Liver (tissue), 8 donors: ENCODE measurements at regions not wholly inside any gene's neighbourhood (a gene's known extent, or its start where the extent isn't known, plus 50 kb on each side); places are given as distances from the start of the nearest gene placed in this dataset.

ENCODE experiments used
- DNase-seq: peaks from one replicate; pipeline ENCODE4 v3.0.0-alpha.2; 2017; ENCODE audit warnings: low spot score
- H3K27ac ChIP-seq, 2 donors: one replicate each; pipeline ENCODE4 v1.7.0; 2013; ENCODE audit warnings: inconsistent platforms in 2 of 2, low read length in 2 of 2, control low read depth in 1 of 2, low read depth in 1 of 2, mild to moderate bottlenecking in 1 of 2
- H3K27me3 ChIP-seq, 4 donors: one replicate each; pipeline versions ENCODE4 v1.6.1 to v1.7.0; 2013; ENCODE audit warnings: low read length in 3 of 4, inconsistent platforms in 1 of 4, mild to moderate bottlenecking in 1 of 4, moderate library complexity in 1 of 4; ENCODE audit not compliant: control insufficient read depth in 4 of 4, insufficient read depth in 4 of 4
- H3K36me3 ChIP-seq, 4 donors: one replicate each; pipeline versions ENCODE4 v1.6.1 to v1.7.0; 2013; ENCODE audit warnings: low read length in 3 of 4, mild to moderate bottlenecking in 3 of 4, low read depth in 1 of 4, moderate library complexity in 1 of 4; ENCODE audit not compliant: control insufficient read depth in 4 of 4, insufficient read depth in 3 of 4
- H3K4me1 ChIP-seq, 4 donors: one replicate each; pipeline versions ENCODE4 v1.6.1 to v1.7.0; 2013; ENCODE audit warnings: low read length in 3 of 4, mild to moderate bottlenecking in 3 of 4, moderate library complexity in 1 of 4; ENCODE audit not compliant: control insufficient read depth in 4 of 4, insufficient read depth in 4 of 4
- H3K4me3 ChIP-seq, 3 donors: one replicate each; pipeline versions ENCODE4 v1.6.1 to v1.7.0; 2013; ENCODE audit warnings: low read length in 3 of 3, control low read depth in 1 of 3, low read depth in 1 of 3, mild to moderate bottlenecking in 1 of 3
- H3K9ac ChIP-seq, 2 donors: one replicate each; pipeline ENCODE4 v1.7.0; 2013; ENCODE audit warnings: low read length in 2 of 2, mild to moderate bottlenecking in 2 of 2, moderate library complexity in 2 of 2, control low read depth in 1 of 2, low read depth in 1 of 2
- H3K9me3 ChIP-seq, 4 donors: one replicate each; pipeline versions ENCODE4 v1.6.1 to v1.7.0; 2013; ENCODE audit warnings: low read length in 3 of 4; ENCODE audit not compliant: control insufficient read depth in 4 of 4
- EGR1 ChIP-seq, 2 donors: IDR thresholded peaks; 2 replicates each; pipeline ENCODE4 v1.6.1; 2016 to 2018; ENCODE audit warnings: antibody characterized with exemption in 2 of 2, low read depth in 2 of 2
- FOXA1 ChIP-seq: IDR thresholded peaks from 2 replicates; pipeline ENCODE4 v1.6.1; 2016; ENCODE audit warnings: antibody characterized with exemption
- FOXA2 ChIP-seq: IDR thresholded peaks from 2 replicates; pipeline ENCODE4 v1.6.1; 2016; ENCODE audit warnings: antibody characterized with exemption
- GABPA ChIP-seq, 2 donors: IDR thresholded peaks in 1 of 2; conservative IDR thresholded peaks in 1 of 2; 2 replicates each; pipeline ENCODE4 v1.6.1; 2016; ENCODE audit warnings: antibody characterized with exemption in 2 of 2, mild to moderate bottlenecking in 1 of 2, moderate library complexity in 1 of 2
- HNF4A ChIP-seq, 2 donors: conservative IDR thresholded peaks; 2 replicates each; pipeline ENCODE4 v1.6.1; 2016; ENCODE audit warnings: antibody characterized with exemption in 2 of 2, mild to moderate bottlenecking in 2 of 2
- HNF4G ChIP-seq: IDR thresholded peaks from 2 replicates; pipeline ENCODE4 v1.6.1; 2016; ENCODE audit warnings: antibody characterized with exemption
- JUND ChIP-seq, 2 donors: IDR thresholded peaks; 2 replicates each; pipeline ENCODE4 v1.6.1; 2016; ENCODE audit warnings: antibody characterized with exemption in 2 of 2
- NR2F2 ChIP-seq: IDR thresholded peaks from 2 replicates; pipeline ENCODE4 v1.6.1; 2016; ENCODE audit warnings: antibody characterized with exemption
- RAD21 ChIP-seq, 2 donors: IDR thresholded peaks; 2 replicates each; pipeline ENCODE4 v1.6.1; 2016; ENCODE audit warnings: antibody characterized with exemption in 2 of 2, mild to moderate bottlenecking in 2 of 2
- RXRA ChIP-seq, 2 donors: IDR thresholded peaks; 2 replicates each; pipeline ENCODE4 v1.6.1; 2017 to 2018; ENCODE audit warnings: antibody characterized with exemption in 2 of 2, mild to moderate bottlenecking in 1 of 2
- SP1 ChIP-seq: IDR thresholded peaks from 2 replicates; pipeline ENCODE4 v1.6.1; 2018; ENCODE audit warnings: antibody characterized with exemption, mild to moderate bottlenecking
- TAF1 ChIP-seq: conservative IDR thresholded peaks from 2 replicates; pipeline ENCODE4 v1.6.1; 2016; ENCODE audit warnings: antibody characterized with exemption, mild to moderate bottlenecking
- YY1 ChIP-seq: IDR thresholded peaks from 2 replicates; pipeline ENCODE4 v1.6.1; 2016; ENCODE audit warnings: antibody characterized with exemption, mild to moderate bottlenecking
- WGBS: extraction: QIAGEN DNeasy Blood & Tissue Kit; methylation state at CpG from one replicate; pipeline ENCODE4 v1.1.7; 2013; 5-methylcytosine and 5-hydroxymethylcytosine counted together
- TF ChIP-seq, protein P1 (sequence below): IDR thresholded peaks from 2 replicates; pipeline ENCODE4 v1.6.1; 2016; ENCODE audit warnings: antibody characterized with exemption, mild to moderate bottlenecking
- TF ChIP-seq, protein P2 (sequence below): fragments of 150-350 bp; IDR thresholded peaks from 2 replicates; pipeline ENCODE4 v1.5.1; 2017; ENCODE audit warnings: improper control_type of control experiment, low read depth, low read length; ENCODE audit not compliant: missing input control
- TF ChIP-seq, protein P3 (sequence below): IDR thresholded peaks from 2 replicates; pipeline ENCODE4 v1.6.1; 2016; ENCODE audit warnings: antibody characterized with exemption
- TF ChIP-seq, protein P4 (sequence below): IDR thresholded peaks from 2 replicates; pipeline ENCODE4 v1.6.1; 2016; ENCODE audit warnings: antibody characterized with exemption
- TF ChIP-seq, protein P5 (sequence below): IDR thresholded peaks from 2 replicates; pipeline ENCODE4 v1.6.1; 2016; ENCODE audit warnings: antibody characterized with exemption
- donor health status: healthy.
- donor health status: healthy.
- donor health status: healthy.
- donor health status: healthy.
- donor health status: healthy.

DNA sequence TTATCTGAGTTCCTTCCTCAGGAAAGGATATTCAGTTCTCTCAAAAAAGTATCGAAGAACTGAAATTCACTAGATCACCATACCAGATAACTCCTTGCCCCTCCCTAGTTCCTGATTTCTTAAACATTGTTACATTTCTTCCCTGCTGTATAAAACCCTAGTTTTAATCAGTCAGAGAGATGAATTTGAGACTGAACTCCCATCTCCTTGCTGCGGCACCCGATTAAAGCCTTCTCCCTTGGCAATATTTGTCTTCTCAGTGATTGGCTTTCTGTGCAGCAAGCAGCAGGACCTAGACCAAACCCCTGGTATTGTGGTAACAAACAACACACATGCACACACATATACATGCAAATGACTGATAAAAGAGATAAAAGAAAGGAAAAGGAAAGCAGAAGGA lies 1364.6 kb upstream of the GJE1 start:
- Histone ChIP-seq H3K9me3 (peaks cover 0 to 3% (median 0%) of the 10 kb centered on the region in 4 donors), H3K4me1 (no peaks in the 10 kb centered on the region), H3K36me3 (no peaks in the 10 kb centered on the region), H3K9ac (no peak overlapping the region), H3K27ac (no peak overlapping the region), H3K27me3 (no peaks in the 10 kb centered on the region), H3K4me3 (no peak overlapping the region)
- 90% methylated on average over 3 of the region's 3 CpGs for WGBS
- no peak for DNase-seq
- TF ChIP-seq NR2F2 (no peak), SP1 (no peak), RXRA (IDR thresholded peaks at IDR 0.05) (no peak), FOXA1 (no peak), HNF4A (conservative IDR thresholded peaks at IDR 0.05) (no peak), RAD21 (IDR thresholded peaks at IDR 0.05) (no peak), GABPA (IDR thresholded peaks at IDR 0.05 in 1 of 2, conservative IDR thresholded peaks at IDR 0.05 in 1 of 2) (no peak), HNF4G (no peak), JUND (IDR thresholded peaks at IDR 0.05) (no peak), TAF1 (no peak), YY1 (no peak), EGR1 (IDR thresholded peaks at IDR 0.05; ENCODE audit: low read depth in 2 of 2) (no peak), FOXA2 (no peak)
- TF ChIP-seq, protein P1, sequence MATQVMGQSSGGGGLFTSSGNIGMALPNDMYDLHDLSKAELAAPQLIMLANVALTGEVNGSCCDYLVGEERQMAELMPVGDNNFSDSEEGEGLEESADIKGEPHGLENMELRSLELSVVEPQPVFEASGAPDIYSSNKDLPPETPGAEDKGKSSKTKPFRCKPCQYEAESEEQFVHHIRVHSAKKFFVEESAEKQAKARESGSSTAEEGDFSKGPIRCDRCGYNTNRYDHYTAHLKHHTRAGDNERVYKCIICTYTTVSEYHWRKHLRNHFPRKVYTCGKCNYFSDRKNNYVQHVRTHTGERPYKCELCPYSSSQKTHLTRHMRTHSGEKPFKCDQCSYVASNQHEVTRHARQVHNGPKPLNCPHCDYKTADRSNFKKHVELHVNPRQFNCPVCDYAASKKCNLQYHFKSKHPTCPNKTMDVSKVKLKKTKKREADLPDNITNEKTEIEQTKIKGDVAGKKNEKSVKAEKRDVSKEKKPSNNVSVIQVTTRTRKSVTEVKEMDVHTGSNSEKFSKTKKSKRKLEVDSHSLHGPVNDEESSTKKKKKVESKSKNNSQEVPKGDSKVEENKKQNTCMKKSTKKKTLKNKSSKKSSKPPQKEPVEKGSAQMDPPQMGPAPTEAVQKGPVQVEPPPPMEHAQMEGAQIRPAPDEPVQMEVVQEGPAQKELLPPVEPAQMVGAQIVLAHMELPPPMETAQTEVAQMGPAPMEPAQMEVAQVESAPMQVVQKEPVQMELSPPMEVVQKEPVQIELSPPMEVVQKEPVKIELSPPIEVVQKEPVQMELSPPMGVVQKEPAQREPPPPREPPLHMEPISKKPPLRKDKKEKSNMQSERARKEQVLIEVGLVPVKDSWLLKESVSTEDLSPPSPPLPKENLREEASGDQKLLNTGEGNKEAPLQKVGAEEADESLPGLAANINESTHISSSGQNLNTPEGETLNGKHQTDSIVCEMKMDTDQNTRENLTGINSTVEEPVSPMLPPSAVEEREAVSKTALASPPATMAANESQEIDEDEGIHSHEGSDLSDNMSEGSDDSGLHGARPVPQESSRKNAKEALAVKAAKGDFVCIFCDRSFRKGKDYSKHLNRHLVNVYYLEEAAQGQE, result no peak
- TF ChIP-seq, protein P2, sequence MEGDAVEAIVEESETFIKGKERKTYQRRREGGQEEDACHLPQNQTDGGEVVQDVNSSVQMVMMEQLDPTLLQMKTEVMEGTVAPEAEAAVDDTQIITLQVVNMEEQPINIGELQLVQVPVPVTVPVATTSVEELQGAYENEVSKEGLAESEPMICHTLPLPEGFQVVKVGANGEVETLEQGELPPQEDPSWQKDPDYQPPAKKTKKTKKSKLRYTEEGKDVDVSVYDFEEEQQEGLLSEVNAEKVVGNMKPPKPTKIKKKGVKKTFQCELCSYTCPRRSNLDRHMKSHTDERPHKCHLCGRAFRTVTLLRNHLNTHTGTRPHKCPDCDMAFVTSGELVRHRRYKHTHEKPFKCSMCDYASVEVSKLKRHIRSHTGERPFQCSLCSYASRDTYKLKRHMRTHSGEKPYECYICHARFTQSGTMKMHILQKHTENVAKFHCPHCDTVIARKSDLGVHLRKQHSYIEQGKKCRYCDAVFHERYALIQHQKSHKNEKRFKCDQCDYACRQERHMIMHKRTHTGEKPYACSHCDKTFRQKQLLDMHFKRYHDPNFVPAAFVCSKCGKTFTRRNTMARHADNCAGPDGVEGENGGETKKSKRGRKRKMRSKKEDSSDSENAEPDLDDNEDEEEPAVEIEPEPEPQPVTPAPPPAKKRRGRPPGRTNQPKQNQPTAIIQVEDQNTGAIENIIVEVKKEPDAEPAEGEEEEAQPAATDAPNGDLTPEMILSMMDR, result no peak
- TF ChIP-seq, protein P3, sequence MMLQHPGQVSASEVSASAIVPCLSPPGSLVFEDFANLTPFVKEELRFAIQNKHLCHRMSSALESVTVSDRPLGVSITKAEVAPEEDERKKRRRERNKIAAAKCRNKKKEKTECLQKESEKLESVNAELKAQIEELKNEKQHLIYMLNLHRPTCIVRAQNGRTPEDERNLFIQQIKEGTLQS, result no peak
- TF ChIP-seq, protein P4, sequence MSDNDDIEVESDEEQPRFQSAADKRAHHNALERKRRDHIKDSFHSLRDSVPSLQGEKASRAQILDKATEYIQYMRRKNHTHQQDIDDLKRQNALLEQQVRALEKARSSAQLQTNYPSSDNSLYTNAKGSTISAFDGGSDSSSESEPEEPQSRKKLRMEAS, result no peak
- TF ChIP-seq, protein P5, sequence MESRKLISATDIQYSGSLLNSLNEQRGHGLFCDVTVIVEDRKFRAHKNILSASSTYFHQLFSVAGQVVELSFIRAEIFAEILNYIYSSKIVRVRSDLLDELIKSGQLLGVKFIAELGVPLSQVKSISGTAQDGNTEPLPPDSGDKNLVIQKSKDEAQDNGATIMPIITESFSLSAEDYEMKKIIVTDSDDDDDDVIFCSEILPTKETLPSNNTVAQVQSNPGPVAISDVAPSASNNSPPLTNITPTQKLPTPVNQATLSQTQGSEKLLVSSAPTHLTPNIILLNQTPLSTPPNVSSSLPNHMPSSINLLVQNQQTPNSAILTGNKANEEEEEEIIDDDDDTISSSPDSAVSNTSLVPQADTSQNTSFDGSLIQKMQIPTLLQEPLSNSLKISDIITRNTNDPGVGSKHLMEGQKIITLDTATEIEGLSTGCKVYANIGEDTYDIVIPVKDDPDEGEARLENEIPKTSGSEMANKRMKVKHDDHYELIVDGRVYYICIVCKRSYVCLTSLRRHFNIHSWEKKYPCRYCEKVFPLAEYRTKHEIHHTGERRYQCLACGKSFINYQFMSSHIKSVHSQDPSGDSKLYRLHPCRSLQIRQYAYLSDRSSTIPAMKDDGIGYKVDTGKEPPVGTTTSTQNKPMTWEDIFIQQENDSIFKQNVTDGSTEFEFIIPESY, result no peak
